H9 (cell line): ENCODE measurements at regions not wholly inside any gene's neighbourhood (a gene's known extent, or its start where the extent isn't known, plus 50 kb on each side); places are given as distances from the start of the nearest gene placed in this dataset.

ENCODE experiments used
- DNase-seq: peaks from one replicate; pipeline ENCODE4 v3.0.0-alpha.2; 2017
- H2AFZ ChIP-seq: one replicate; pipeline ENCODE4 v1.6.1; 2013; ENCODE audit warnings: mild to moderate bottlenecking, low read length, control low read depth, moderate library complexity
- H2AK5ac ChIP-seq: 2 replicates; pipeline ENCODE4 v1.6.1; 2013; ENCODE audit warnings: low read length, control low read depth, mixed read lengths; ENCODE audit not compliant: insufficient read length
- H2BK120ac ChIP-seq: one replicate; pipeline ENCODE4 v1.6.1; 2013; ENCODE audit warnings: low read depth, mild to moderate bottlenecking, low read length, control low read depth, inconsistent platforms; ENCODE audit not compliant: poor library complexity, severe bottlenecking
- H2BK12ac ChIP-seq: 2 replicates; pipeline ENCODE4 v1.6.1; 2013; ENCODE audit warnings: low read length, control low read depth, mixed read lengths, low read depth; ENCODE audit not compliant: insufficient read length
- H2BK15ac ChIP-seq: 2 replicates; pipeline ENCODE4 v1.6.1; 2013; ENCODE audit warnings: low read depth, low read length, control low read depth
- H2BK20ac ChIP-seq: one replicate; pipeline ENCODE4 v1.6.1; 2013; ENCODE audit warnings: low read depth, mild to moderate bottlenecking, low read length, control low read depth, inconsistent platforms; ENCODE audit not compliant: poor library complexity, severe bottlenecking
- H2BK5ac ChIP-seq: 2 replicates; pipeline ENCODE4 v1.6.1; 2013; ENCODE audit warnings: low read length, control low read depth, mixed read lengths; ENCODE audit not compliant: insufficient read length
- H3K14ac ChIP-seq: 2 replicates; pipeline ENCODE4 v1.6.1; 2013; ENCODE audit warnings: low read length, control low read depth; ENCODE audit not compliant: insufficient read depth
- H3K18ac ChIP-seq: 2 replicates; pipeline ENCODE4 v1.6.1; 2013; ENCODE audit warnings: low read depth, mild to moderate bottlenecking, mixed read lengths, low read length, control low read depth; ENCODE audit not compliant: insufficient read length
- H3K23ac ChIP-seq: 2 replicates; pipeline ENCODE4 v1.6.1; 2013; ENCODE audit warnings: low read length, control low read depth, mixed read lengths, low read depth; ENCODE audit not compliant: insufficient read length
- H3K23me2 ChIP-seq: 2 replicates; pipeline ENCODE4 v1.6.1; 2013; ENCODE audit warnings: low read depth, mild to moderate bottlenecking, mixed read lengths, low read length, control low read depth; ENCODE audit not compliant: insufficient read length, poor library complexity, severe bottlenecking
- H3K27ac ChIP-seq: 2 replicates; pipeline ENCODE4 v1.5.1; 2013; ENCODE audit warnings: low read length, control low read depth, mixed read lengths, low read depth; ENCODE audit not compliant: insufficient read length
- H3K27me3 ChIP-seq: 2 replicates; pipeline ENCODE4 v1.6.1; 2013; ENCODE audit warnings: low read length, control low read depth, inconsistent platforms; ENCODE audit not compliant: insufficient read depth
- H3K4ac ChIP-seq: 2 replicates; pipeline ENCODE4 v1.6.1; 2013; ENCODE audit warnings: low read depth, mild to moderate bottlenecking, control low read depth, inconsistent platforms, low read length, moderate library complexity
- H3K4me1 ChIP-seq: 2 replicates; pipeline ENCODE4 v1.6.1; 2013; ENCODE audit warnings: low read length, control low read depth, inconsistent platforms; ENCODE audit not compliant: insufficient read depth
- H3K4me2 ChIP-seq: 2 replicates; pipeline ENCODE4 v1.6.1; 2013; ENCODE audit warnings: low read length, control low read depth, mixed read lengths; ENCODE audit not compliant: insufficient read length, insufficient read depth
- H3K56ac ChIP-seq: 2 replicates; pipeline ENCODE4 v1.6.1; 2013; ENCODE audit warnings: low read depth, mild to moderate bottlenecking, mixed read lengths, low read length, control low read depth; ENCODE audit not compliant: insufficient read length
- H3K79me1 ChIP-seq: 2 replicates; pipeline ENCODE4 v1.6.1; 2013; ENCODE audit warnings: low read depth, mild to moderate bottlenecking, moderate library complexity, low read length, control low read depth, inconsistent platforms; ENCODE audit not compliant: insufficient read depth, poor library complexity, severe bottlenecking
- H3K79me2 ChIP-seq: 2 replicates; pipeline ENCODE4 v1.6.1; 2013; ENCODE audit warnings: low read length, control low read depth, inconsistent platforms; ENCODE audit not compliant: insufficient read depth
- H3K9ac ChIP-seq: 2 replicates; pipeline ENCODE4 v1.6.1; 2013; ENCODE audit warnings: low read length, control low read depth, mixed read lengths; ENCODE audit not compliant: insufficient read length; ENCODE audit errors: extremely low read depth
- H3K9me3 ChIP-seq: one replicate; pipeline ENCODE4 v1.6.1; 2013; ENCODE audit warnings: low read depth, low read length, inconsistent platforms; ENCODE audit not compliant: control insufficient read depth
- H3T11ph ChIP-seq: one replicate; pipeline ENCODE4 v1.6.1; 2013; ENCODE audit warnings: mild to moderate bottlenecking, low read length, control low read depth, inconsistent platforms
- H4K20me1 ChIP-seq: one replicate; pipeline ENCODE4 v1.6.1; 2013; ENCODE audit not compliant: control insufficient read depth, insufficient read length, insufficient read depth
- H4K5ac ChIP-seq: 2 replicates; pipeline ENCODE4 v1.6.1; 2013; ENCODE audit warnings: low read depth, mild to moderate bottlenecking, mixed read lengths, low read length, control low read depth; ENCODE audit not compliant: insufficient read length
- H4K8ac ChIP-seq: replicated peaks from 2 replicates; pipeline ENCODE4 v1.6.1; 2013; ENCODE audit warnings: low read length, control low read depth, mixed read lengths, low read depth; ENCODE audit not compliant: insufficient read length
- H4K91ac ChIP-seq: 2 replicates; pipeline ENCODE4 v1.6.1; 2013; ENCODE audit warnings: low read depth, mild to moderate bottlenecking, moderate library complexity, mixed read lengths, low read length, control low read depth; ENCODE audit not compliant: insufficient read length
- H3K27ac Mint-ChIP-seq, 3 experiments: 2 replicates in 2 of 3; 3 replicates in 1 of 3; pipeline ENCODE4 v1.8.0; 2020 to 2021; ENCODE audit warnings: mixed read lengths in 3 of 3, mild to moderate bottlenecking in 1 of 3, moderate library complexity in 1 of 3
- H3K27me3 Mint-ChIP-seq: 2 replicates; pipeline ENCODE4 v1.8.0; 2021; ENCODE audit warnings: low read depth, mild to moderate bottlenecking, moderate library complexity, mixed read lengths
- H3K36me3 Mint-ChIP-seq, 3 experiments: 2 replicates in 2 of 3; 3 replicates in 1 of 3; pipeline ENCODE4 v1.8.0; 2020 to 2021; ENCODE audit warnings: low read depth in 3 of 3, mixed read lengths in 3 of 3; ENCODE audit not compliant: insufficient read depth in 1 of 3
- H3K4me1 Mint-ChIP-seq, 2 experiments: 2 replicates each; pipeline ENCODE4 v1.8.0; 2020; ENCODE audit warnings: mixed read lengths in 2 of 2
- H3K4me3 Mint-ChIP-seq, 2 experiments: 2 replicates in 1 of 2; 3 replicates in 1 of 2; pipeline ENCODE4 v1.8.0; 2020 to 2021; ENCODE audit warnings: mild to moderate bottlenecking in 2 of 2, mixed read lengths in 2 of 2, moderate library complexity in 1 of 2
- H3K9me3 Mint-ChIP-seq, 2 experiments: 2 replicates in 1 of 2; 3 replicates in 1 of 2; pipeline ENCODE4 v1.8.0; 2020; ENCODE audit warnings: mild to moderate bottlenecking in 2 of 2, mixed read lengths in 2 of 2, moderate library complexity in 1 of 2
- CTCF ChIP-seq: fragments of 200-600 bp; sonication (generic); conservative IDR thresholded peaks from 3 replicates; pipeline ENCODE4 v1.8.0; 2021; ENCODE audit warnings: antibody characterized with exemption, mild to moderate bottlenecking
- WGBS: extraction: QIAGEN DNeasy Blood & Tissue Kit; methylation state at CpG from one replicate; pipeline ENCODE4 v1.1.7; 2013; ENCODE audit warnings: missing lambda C conversion rate, low lambda C conversion rate, mixed read lengths; ENCODE audit not compliant: insufficient read length; ENCODE audit errors: extremely low coverage; 5-methylcytosine and 5-hydroxymethylcytosine counted together

- no peaks in the 10 kb centered on the region for H3K9me3 ChIP-seq
- H4K20me1 ChIP-seq, result no peaks in the 10 kb centered on the region
- no peaks in the 10 kb centered on the region for H3K79me2 ChIP-seq
- no peak overlapping the region for H2BK15ac ChIP-seq
- no CpG with 5 or more reads among the region's 2 CpGs for WGBS
- no peak overlapping the region for H3K9ac ChIP-seq
- peak; percentile 86 for TF ChIP-seq CTCF
- no peak overlapping the region for H4K91ac ChIP-seq
- H3K4me1 ChIP-seq, result peaks cover 12% of the 10 kb centered on the region; the same call in 1 of the 2 replicates
- no peak overlapping the region for H2BK5ac ChIP-seq
- no peak overlapping the region for H3K4ac ChIP-seq
- no peak overlapping the region for H3K56ac ChIP-seq
- H2AK5ac ChIP-seq, result no peak overlapping the region
- H3K27me3 Mint-ChIP-seq, result peaks cover 25% of the 10 kb centered on the region
- H3K9me3 Mint-ChIP-seq, result no peaks in the 10 kb centered on the region
- H3K23ac ChIP-seq, result no peak overlapping the region
- no peak overlapping the region for H3K14ac ChIP-seq
- peaks cover 27 to 43% of the 10 kb centered on the region in 2 experiments for H3K4me1 Mint-ChIP-seq
- no peaks in the 10 kb centered on the region for H3K79me1 ChIP-seq
- H3K4me2 ChIP-seq, result no peak overlapping the region
- no peaks in the 10 kb centered on the region for H3K23me2 ChIP-seq
- DNase-seq, result peak; percentile 42
- no peak overlapping the region for H2BK12ac ChIP-seq
- no peak overlapping the region for H3K27ac Mint-ChIP-seq
- H3K27me3 ChIP-seq, result no peaks in the 10 kb centered on the region; the same call in 1 of the 2 replicates
- peak overlapping the region; percentile 45 for H2BK20ac ChIP-seq
- no peaks in the 10 kb centered on the region; a peak in 1 of 7 replicates for H3K36me3 Mint-ChIP-seq
- H3K27ac ChIP-seq, result no peak overlapping the region
- no peak overlapping the region for H2AFZ ChIP-seq
- no peak overlapping the region for H3T11ph ChIP-seq
- H3K4me3 Mint-ChIP-seq, result no peak overlapping the region
- no peak overlapping the region for H4K5ac ChIP-seq
- no peak overlapping the region for H2BK120ac ChIP-seq
- no peak overlapping the region for H4K8ac ChIP-seq
- no peak overlapping the region for H3K18ac ChIP-seq
Measured at GRCh38 chr20:52312132-52312729, 120.7 kb upstream of the ZFP64 start.
